WTC11 (cell line): ENCODE measurements at regions not wholly inside any gene's neighbourhood (a gene's known extent, or its start where the extent isn't known, plus 50 kb on each side); places are given as distances from the start of the nearest gene placed in this dataset.

Source experiments
- ATAC-seq: fragments of 200-7000 bp; cut with Tn5 transposase; 2 replicates; pipeline ENCODE4 v1.10.0; 2021; ENCODE audit warnings: mild to moderate bottlenecking, moderate library complexity
- CTCF ChIA-PET: fragments of 300-600 bp; sonication (Branson Sonifier 250); formaldehyde crosslinking; loops from one replicate; lab custom pipeline; 2021; ENCODE audit warnings: antibody characterized with exemption; lab: Charles Lee
- POLR2A ChIA-PET: fragments of 350-600 bp; sonication (Branson Sonifier 250); formaldehyde crosslinking; loops from one replicate; lab custom pipeline; 2021; ENCODE audit warnings: antibody characterized with exemption; lab: Charles Lee
- DNase-seq: peaks from one replicate; pipeline ENCODE4 v3.0.0; 2021; ENCODE audit warnings: low spot score
- H3K27ac Mint-ChIP-seq: 2 replicates; pipeline ENCODE4 v1.8.0; 2021; ENCODE audit warnings: mixed read lengths
- H3K27me3 Mint-ChIP-seq: 2 replicates; pipeline ENCODE4 v1.8.0; 2021; ENCODE audit warnings: low read depth, mild to moderate bottlenecking, moderate library complexity, mixed read lengths
- H3K36me3 Mint-ChIP-seq: 2 replicates; pipeline ENCODE4 v1.8.0; 2021; ENCODE audit warnings: mixed read lengths
- H3K4me1 Mint-ChIP-seq: 2 replicates; pipeline ENCODE4 v1.8.0; 2022; ENCODE audit warnings: mixed read lengths
- H3K4me3 Mint-ChIP-seq: 2 replicates; pipeline ENCODE4 v1.8.0; 2021; ENCODE audit warnings: mild to moderate bottlenecking, moderate library complexity, mixed read lengths
- H3K9me3 Mint-ChIP-seq: 2 replicates; pipeline ENCODE4 v1.8.0; 2021; ENCODE audit warnings: mixed read lengths
- ARID4B ChIP-seq: sonication (generic); formaldehyde crosslinking; IDR thresholded peaks from 2 replicates; pipeline ENCODE4 v1.8.0; 2023; ENCODE audit warnings: missing genetic modification reagents, mild to moderate bottlenecking, borderline replicate concordance
- ATF6 ChIP-seq: sonication (generic); formaldehyde crosslinking; IDR thresholded peaks from 2 replicates; pipeline ENCODE4 v1.8.1; 2023; ENCODE audit warnings: mild to moderate bottlenecking, missing genetic modification reagents
- E2F4 ChIP-seq: sonication (generic); formaldehyde crosslinking; IDR thresholded peaks from 2 replicates; pipeline ENCODE4 v1.8.1; 2022; ENCODE audit warnings: low read depth, mild to moderate bottlenecking, moderate library complexity, missing genetic modification reagents, borderline replicate concordance
- EMX1 ChIP-seq: fragments of 250-450 bp; sonication (Bioruptor Pico); IDR thresholded peaks from 2 replicates; pipeline ENCODE4 v1.8.0; 2021; ENCODE audit warnings: mild to moderate bottlenecking
- MAX ChIP-seq: sonication (generic); formaldehyde crosslinking; IDR thresholded peaks from 2 replicates; pipeline ENCODE4 v1.8.0; 2022; ENCODE audit warnings: mild to moderate bottlenecking, missing genetic modification reagents
- NFE2L1 ChIP-seq: sonication (generic); formaldehyde crosslinking; IDR thresholded peaks from 2 replicates; pipeline ENCODE4 v1.8.1; 2023; ENCODE audit warnings: missing genetic modification reagents
- RORB ChIP-seq: fragments of 250-450 bp; sonication (Bioruptor Pico); IDR thresholded peaks from 2 replicates; pipeline ENCODE4 v1.9.0; 2021; ENCODE audit warnings: mild to moderate bottlenecking
- SMAD3 ChIP-seq: sonication (generic); formaldehyde crosslinking; IDR thresholded peaks from 2 replicates; pipeline ENCODE4 v1.8.0; 2022; ENCODE audit warnings: missing genetic modification reagents, mild to moderate bottlenecking, borderline replicate concordance
- TEAD1 ChIP-seq: sonication (generic); formaldehyde crosslinking; IDR thresholded peaks from 2 replicates; pipeline ENCODE4 v1.8.0; 2022; ENCODE audit warnings: mild to moderate bottlenecking, missing genetic modification reagents
- TP53 ChIP-seq: sonication (generic); formaldehyde crosslinking; IDR thresholded peaks from 2 replicates; pipeline ENCODE4 v1.8.1; 2023; ENCODE audit warnings: mild to moderate bottlenecking, missing genetic modification reagents
- ZNF317 ChIP-seq: sonication (generic); formaldehyde crosslinking; IDR thresholded peaks from 2 replicates; pipeline ENCODE4 v1.8.1; 2023; ENCODE audit warnings: low read depth, mild to moderate bottlenecking, moderate library complexity, missing genetic modification reagents, borderline replicate concordance
- TF ChIP-seq, protein P1 (sequence below): sonication (generic); formaldehyde crosslinking; IDR thresholded peaks from 2 replicates; pipeline ENCODE4 v1.8.1; 2023; ENCODE audit warnings: mild to moderate bottlenecking, missing genetic modification reagents, borderline replicate concordance
- TF ChIP-seq, protein P2 (sequence below): sonication (generic); formaldehyde crosslinking; IDR thresholded peaks from 2 replicates; pipeline ENCODE4 v1.8.1; 2023; ENCODE audit warnings: mild to moderate bottlenecking, missing genetic modification reagents, moderate library complexity
- TF ChIP-seq, protein P3 (sequence below): fragments of 250-450 bp; sonication (Bioruptor Pico); IDR thresholded peaks from 2 replicates; pipeline ENCODE4 v1.9.0; 2021; ENCODE audit warnings: moderate library complexity, mild to moderate bottlenecking, inconsistent platforms, borderline replicate concordance
- TF ChIP-seq, protein P4 (sequence below): sonication (generic); formaldehyde crosslinking; IDR thresholded peaks from 2 replicates; pipeline ENCODE4 v1.8.0; 2023; ENCODE audit warnings: mild to moderate bottlenecking, missing genetic modification reagents

DNA sequence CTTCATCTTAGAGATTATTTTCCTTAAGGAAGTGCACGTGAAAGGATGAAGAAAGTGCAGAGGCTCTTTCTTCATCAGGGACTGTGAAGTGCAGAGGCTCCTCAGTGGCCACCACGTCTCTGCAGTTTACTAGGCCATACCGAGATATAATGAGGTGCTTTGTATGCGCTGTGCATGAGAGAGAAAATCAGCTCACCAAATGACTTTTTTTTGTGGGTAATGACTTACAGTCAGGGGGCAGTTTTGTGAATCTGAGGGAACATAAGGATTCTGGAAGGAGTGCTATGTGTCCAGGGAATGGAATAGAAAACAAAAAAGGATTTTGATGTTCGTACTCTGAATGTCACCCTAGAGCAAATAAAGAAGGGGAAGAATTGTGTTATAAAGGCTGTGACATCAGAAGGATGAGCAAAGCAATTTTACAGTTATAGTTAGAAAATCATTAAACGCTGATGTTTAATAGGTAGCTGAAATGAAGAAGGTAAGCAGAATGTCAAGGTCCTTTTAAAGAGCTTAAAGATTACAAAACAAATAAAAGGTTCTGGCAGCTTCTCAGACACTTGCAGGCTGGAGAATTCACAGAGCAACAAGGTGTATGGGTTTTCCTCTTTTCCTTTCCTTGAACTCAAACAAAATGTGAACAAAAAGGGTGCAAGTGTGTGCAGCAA is 247.5 kb upstream of the NOVA1 start:
- TF ChIP-seq EMX1 (CRISPR knock-in tag): no peak
- TF ChIP-seq, protein P1, sequence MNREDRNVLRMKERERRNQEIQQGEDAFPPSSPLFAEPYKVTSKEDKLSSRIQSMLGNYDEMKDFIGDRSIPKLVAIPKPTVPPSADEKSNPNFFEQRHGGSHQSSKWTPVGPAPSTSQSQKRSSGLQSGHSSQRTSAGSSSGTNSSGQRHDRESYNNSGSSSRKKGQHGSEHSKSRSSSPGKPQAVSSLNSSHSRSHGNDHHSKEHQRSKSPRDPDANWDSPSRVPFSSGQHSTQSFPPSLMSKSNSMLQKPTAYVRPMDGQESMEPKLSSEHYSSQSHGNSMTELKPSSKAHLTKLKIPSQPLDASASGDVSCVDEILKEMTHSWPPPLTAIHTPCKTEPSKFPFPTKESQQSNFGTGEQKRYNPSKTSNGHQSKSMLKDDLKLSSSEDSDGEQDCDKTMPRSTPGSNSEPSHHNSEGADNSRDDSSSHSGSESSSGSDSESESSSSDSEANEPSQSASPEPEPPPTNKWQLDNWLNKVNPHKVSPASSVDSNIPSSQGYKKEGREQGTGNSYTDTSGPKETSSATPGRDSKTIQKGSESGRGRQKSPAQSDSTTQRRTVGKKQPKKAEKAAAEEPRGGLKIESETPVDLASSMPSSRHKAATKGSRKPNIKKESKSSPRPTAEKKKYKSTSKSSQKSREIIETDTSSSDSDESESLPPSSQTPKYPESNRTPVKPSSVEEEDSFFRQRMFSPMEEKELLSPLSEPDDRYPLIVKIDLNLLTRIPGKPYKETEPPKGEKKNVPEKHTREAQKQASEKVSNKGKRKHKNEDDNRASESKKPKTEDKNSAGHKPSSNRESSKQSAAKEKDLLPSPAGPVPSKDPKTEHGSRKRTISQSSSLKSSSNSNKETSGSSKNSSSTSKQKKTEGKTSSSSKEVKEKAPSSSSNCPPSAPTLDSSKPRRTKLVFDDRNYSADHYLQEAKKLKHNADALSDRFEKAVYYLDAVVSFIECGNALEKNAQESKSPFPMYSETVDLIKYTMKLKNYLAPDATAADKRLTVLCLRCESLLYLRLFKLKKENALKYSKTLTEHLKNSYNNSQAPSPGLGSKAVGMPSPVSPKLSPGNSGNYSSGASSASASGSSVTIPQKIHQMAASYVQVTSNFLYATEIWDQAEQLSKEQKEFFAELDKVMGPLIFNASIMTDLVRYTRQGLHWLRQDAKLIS (CRISPR knock-in tag): no peak
- TF ChIP-seq, protein P2, sequence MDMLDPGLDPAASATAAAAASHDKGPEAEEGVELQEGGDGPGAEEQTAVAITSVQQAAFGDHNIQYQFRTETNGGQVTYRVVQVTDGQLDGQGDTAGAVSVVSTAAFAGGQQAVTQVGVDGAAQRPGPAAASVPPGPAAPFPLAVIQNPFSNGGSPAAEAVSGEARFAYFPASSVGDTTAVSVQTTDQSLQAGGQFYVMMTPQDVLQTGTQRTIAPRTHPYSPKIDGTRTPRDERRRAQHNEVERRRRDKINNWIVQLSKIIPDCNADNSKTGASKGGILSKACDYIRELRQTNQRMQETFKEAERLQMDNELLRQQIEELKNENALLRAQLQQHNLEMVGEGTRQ (CRISPR knock-in tag): no peak
- TF ChIP-seq TP53: no peak
- TF ChIP-seq MAX (CRISPR knock-in tag): no peak
- TF ChIP-seq E2F4 (CRISPR knock-in tag): no peak
- no peak for TF ChIP-seq RORB (CRISPR knock-in tag)
- no peak for TF ChIP-seq SMAD3 (CRISPR knock-in tag)
- TF ChIP-seq, protein P3, sequence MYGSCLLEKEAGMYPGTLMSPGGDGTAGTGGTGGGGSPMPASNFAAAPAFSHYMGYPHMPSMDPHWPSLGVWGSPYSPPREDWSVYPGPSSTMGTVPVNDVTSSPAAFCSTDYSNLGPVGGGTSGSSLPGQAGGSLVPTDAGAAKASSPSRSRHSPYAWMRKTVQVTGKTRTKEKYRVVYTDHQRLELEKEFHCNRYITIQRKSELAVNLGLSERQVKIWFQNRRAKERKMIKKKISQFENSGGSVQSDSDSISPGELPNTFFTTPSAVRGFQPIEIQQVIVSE: no peak
- TF ChIP-seq, protein P4, sequence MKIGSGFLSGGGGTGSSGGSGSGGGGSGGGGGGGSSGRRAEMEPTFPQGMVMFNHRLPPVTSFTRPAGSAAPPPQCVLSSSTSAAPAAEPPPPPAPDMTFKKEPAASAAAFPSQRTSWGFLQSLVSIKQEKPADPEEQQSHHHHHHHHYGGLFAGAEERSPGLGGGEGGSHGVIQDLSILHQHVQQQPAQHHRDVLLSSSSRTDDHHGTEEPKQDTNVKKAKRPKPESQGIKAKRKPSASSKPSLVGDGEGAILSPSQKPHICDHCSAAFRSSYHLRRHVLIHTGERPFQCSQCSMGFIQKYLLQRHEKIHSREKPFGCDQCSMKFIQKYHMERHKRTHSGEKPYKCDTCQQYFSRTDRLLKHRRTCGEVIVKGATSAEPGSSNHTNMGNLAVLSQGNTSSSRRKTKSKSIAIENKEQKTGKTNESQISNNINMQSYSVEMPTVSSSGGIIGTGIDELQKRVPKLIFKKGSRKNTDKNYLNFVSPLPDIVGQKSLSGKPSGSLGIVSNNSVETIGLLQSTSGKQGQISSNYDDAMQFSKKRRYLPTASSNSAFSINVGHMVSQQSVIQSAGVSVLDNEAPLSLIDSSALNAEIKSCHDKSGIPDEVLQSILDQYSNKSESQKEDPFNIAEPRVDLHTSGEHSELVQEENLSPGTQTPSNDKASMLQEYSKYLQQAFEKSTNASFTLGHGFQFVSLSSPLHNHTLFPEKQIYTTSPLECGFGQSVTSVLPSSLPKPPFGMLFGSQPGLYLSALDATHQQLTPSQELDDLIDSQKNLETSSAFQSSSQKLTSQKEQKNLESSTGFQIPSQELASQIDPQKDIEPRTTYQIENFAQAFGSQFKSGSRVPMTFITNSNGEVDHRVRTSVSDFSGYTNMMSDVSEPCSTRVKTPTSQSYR (CRISPR knock-in tag): no peak
- no peak for TF ChIP-seq TEAD1 (CRISPR knock-in tag)
- TF ChIP-seq NFE2L1: no peak
- TF ChIP-seq ARID4B: no peak
- no peak for TF ChIP-seq ZNF317
- no peak for TF ChIP-seq ATF6 (CRISPR knock-in tag)
- TF ChIP-seq, all 79 proteins: peak for 0
- H3K4me3 Mint-ChIP-seq: no peak overlapping the region
- CTCF ChIA-PET: no interaction called here
- H3K4me1 Mint-ChIP-seq: peaks cover 14% of the 10 kb centered on the region
- no peak for DNase-seq
- H3K27me3 Mint-ChIP-seq: no peaks in the 10 kb centered on the region
- POLR2A ChIA-PET: no interaction called here
- no peaks in the 10 kb centered on the region for H3K36me3 Mint-ChIP-seq
- no peaks in the 10 kb centered on the region for H3K9me3 Mint-ChIP-seq
- no peak overlapping the region for H3K27ac Mint-ChIP-seq
- ATAC-seq: no peak
